Tibial nerve (tissue), 4 donors: ENCODE measurements at regions not wholly inside any gene's neighbourhood (a gene's known extent, or its start where the extent isn't known, plus 50 kb on each side); places are given as distances from the start of the nearest gene placed in this dataset.
"Not testable (repeated sequence)": the region's sequence is repeated elsewhere in the genome, so short reads cannot be mapped to it uniquely, and the experiment has no call there.

ENCODE experiments used
- EP300 ChIP-seq, 2 donors: sonication (generic); formaldehyde crosslinking; IDR thresholded peaks; one replicate each; pipeline ENCODE4 v1.6.1; 2017; ENCODE audit warnings: antibody characterized with exemption in 2 of 2, mild to moderate bottlenecking in 1 of 2
- TF ChIP-seq, protein P1 (sequence below), 5 experiments: fragments of 200-600 bp in 3 of 5; fragments of 450-650 bp in 2 of 5; sonication (generic) in 3 of 5; IDR thresholded peaks; one replicate each; pipeline ENCODE4 v1.5.1; 2016 to 2019; ENCODE audit warnings: antibody characterized with exemption in 5 of 5, mild to moderate bottlenecking in 3 of 5, moderate library complexity in 2 of 5

- TF ChIP-seq, protein P1, sequence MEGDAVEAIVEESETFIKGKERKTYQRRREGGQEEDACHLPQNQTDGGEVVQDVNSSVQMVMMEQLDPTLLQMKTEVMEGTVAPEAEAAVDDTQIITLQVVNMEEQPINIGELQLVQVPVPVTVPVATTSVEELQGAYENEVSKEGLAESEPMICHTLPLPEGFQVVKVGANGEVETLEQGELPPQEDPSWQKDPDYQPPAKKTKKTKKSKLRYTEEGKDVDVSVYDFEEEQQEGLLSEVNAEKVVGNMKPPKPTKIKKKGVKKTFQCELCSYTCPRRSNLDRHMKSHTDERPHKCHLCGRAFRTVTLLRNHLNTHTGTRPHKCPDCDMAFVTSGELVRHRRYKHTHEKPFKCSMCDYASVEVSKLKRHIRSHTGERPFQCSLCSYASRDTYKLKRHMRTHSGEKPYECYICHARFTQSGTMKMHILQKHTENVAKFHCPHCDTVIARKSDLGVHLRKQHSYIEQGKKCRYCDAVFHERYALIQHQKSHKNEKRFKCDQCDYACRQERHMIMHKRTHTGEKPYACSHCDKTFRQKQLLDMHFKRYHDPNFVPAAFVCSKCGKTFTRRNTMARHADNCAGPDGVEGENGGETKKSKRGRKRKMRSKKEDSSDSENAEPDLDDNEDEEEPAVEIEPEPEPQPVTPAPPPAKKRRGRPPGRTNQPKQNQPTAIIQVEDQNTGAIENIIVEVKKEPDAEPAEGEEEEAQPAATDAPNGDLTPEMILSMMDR (IDR thresholded peaks at IDR 0.05) = not testable (repeated sequence)
- TF ChIP-seq EP300 (IDR thresholded peaks at IDR 0.05) = not testable (repeated sequence)
Measured at GRCh38 chr6:81344026-81344425, 408.5 kb downstream of the TENT5A start.
